ENCODE measurements at regions not wholly inside any gene's neighbourhood (a gene's known extent, or its start where the extent isn't known, plus 50 kb on each side); places are given as distances from the start of the nearest gene placed in this dataset.

- no peak for DNase-seq
- intact Hi-C loops (cut with DNase I, micrococcal nuclease): no loop called here
- Mint-ChIP-seq H3K9me3 (peaks cover 2% of the 10 kb centered on the region), H3K27ac (no peak overlapping the region), H3K27me3 (no peaks in the 10 kb centered on the region), H3K36me3 (ENCODE audit: low read depth) (no peaks in the 10 kb centered on the region), H3K4me3 (no peak overlapping the region), H3K4me1 (ENCODE audit: low read depth) (no peaks in the 10 kb centered on the region)
- no peak overlapping the region for H3K4me3 ChIP-seq (ENCODE audit: low read length)
- H3K4me1 ChIP-seq (ENCODE audit: insufficient read depth, low read length): no peaks in the 10 kb centered on the region
- ChIA-PET CTCF (no interaction called here), POLR2A (no interaction called here)
- no peaks in the 10 kb centered on the region for H3K27me3 ChIP-seq (ENCODE audit: control insufficient read depth in 1 of 2, insufficient read depth in 2 of 2, low read length in 2 of 2)
- H3K36me3 ChIP-seq (ENCODE audit: insufficient read depth, low read length): no peaks in the 10 kb centered on the region
- peaks cover 0 to 10% of the 10 kb centered on the region in 2 experiments for H3K9me3 ChIP-seq (ENCODE audit: control insufficient read depth in 1 of 2, insufficient read depth in 1 of 2, low read length in 2 of 2)
- no peak overlapping the region for H3K27ac ChIP-seq (ENCODE audit: low read depth in 1 of 2, low read length in 2 of 2)
- TF ChIP-seq CTCF (IDR thresholded peaks at IDR 0.05): no peak
- ATAC-seq (ENCODE audit: poor library complexity): no peak
These were observed 261.7 kb downstream of the PLOD2 start for GRCh38 chr3:145899241-145899640.

GRCh38 chr3:145900056-145900829 is 260.7 kb downstream of the PLOD2 start:
- peaks cover 2% of the 10 kb centered on the region for H3K9me3 Mint-ChIP-seq
- Histone ChIP-seq H3K27ac (ENCODE audit: low read depth in 1 of 2, low read length in 2 of 2) (no peak overlapping the region), H3K27me3 (ENCODE audit: control insufficient read depth in 1 of 2, insufficient read depth in 2 of 2, low read length in 2 of 2) (no peaks in the 10 kb centered on the region), H3K36me3 (ENCODE audit: insufficient read depth, low read length) (no peaks in the 10 kb centered on the region), H3K9me3 (ENCODE audit: control insufficient read depth in 1 of 2, insufficient read depth in 1 of 2, low read length in 2 of 2) (peaks cover 0 to 16% of the 10 kb centered on the region in 2 experiments), H3K4me3 (ENCODE audit: low read length) (no peak overlapping the region), H3K4me1 (ENCODE audit: insufficient read depth, low read length) (no peaks in the 10 kb centered on the region)
- TF ChIP-seq CTCF (IDR thresholded peaks at IDR 0.05): no peak
- H3K27me3 Mint-ChIP-seq: no peaks in the 10 kb centered on the region
- intact Hi-C loops (cut with DNase I, micrococcal nuclease): no loop called here
- POLR2A ChIA-PET: no interaction called here
- no peaks in the 10 kb centered on the region for H3K4me1 Mint-ChIP-seq (ENCODE audit: low read depth)
- CTCF ChIA-PET: no interaction called here
- ATAC-seq (ENCODE audit: poor library complexity) (no peak), DNase-seq (no peak)
- H3K27ac Mint-ChIP-seq: no peak overlapping the region
- H3K36me3 Mint-ChIP-seq (ENCODE audit: low read depth): no peaks in the 10 kb centered on the region
- H3K4me3 Mint-ChIP-seq: no peak overlapping the region

- ChIA-PET POLR2A (no interaction called here), CTCF (no interaction called here)
- H3K27me3 Mint-ChIP-seq: no peaks in the 10 kb centered on the region
- H3K4me3 Mint-ChIP-seq: no peak overlapping the region
- Histone ChIP-seq H3K27ac (ENCODE audit: low read depth in 1 of 2, low read length in 2 of 2) (no peak overlapping the region), H3K9me3 (ENCODE audit: control insufficient read depth in 1 of 2, insufficient read depth in 1 of 2, low read length in 2 of 2) (peaks cover 0 to 16% of the 10 kb centered on the region in 2 experiments), H3K4me3 (ENCODE audit: low read length) (no peak overlapping the region), H3K27me3 (ENCODE audit: control insufficient read depth in 1 of 2, insufficient read depth in 2 of 2, low read length in 2 of 2) (no peaks in the 10 kb centered on the region), H3K4me1 (ENCODE audit: insufficient read depth, low read length) (no peaks in the 10 kb centered on the region), H3K36me3 (ENCODE audit: insufficient read depth, low read length) (no peaks in the 10 kb centered on the region)
- TF ChIP-seq CTCF (IDR thresholded peaks at IDR 0.05): no peak
- no peak for ATAC-seq (ENCODE audit: poor library complexity)
- H3K27ac Mint-ChIP-seq: no peak overlapping the region
- H3K9me3 Mint-ChIP-seq: peaks cover 3% of the 10 kb centered on the region
- H3K36me3 Mint-ChIP-seq (ENCODE audit: low read depth): no peaks in the 10 kb centered on the region
- H3K4me1 Mint-ChIP-seq (ENCODE audit: low read depth): no peaks in the 10 kb centered on the region
- intact Hi-C loops (cut with DNase I, micrococcal nuclease): no loop called here
- no peak for DNase-seq
These were observed 258.8 kb downstream of the PLOD2 start for GRCh38 chr3:145902166-145902565.
